H9 (cell line): ENCODE measurements at regions not wholly inside any gene's neighbourhood (a gene's known extent, or its start where the extent isn't known, plus 50 kb on each side); places are given as distances from the start of the nearest gene placed in this dataset.

Experiments used
- DNase-seq: peaks from one replicate; pipeline ENCODE4 v3.0.0-alpha.2; 2017
- H2AFZ ChIP-seq: one replicate; pipeline ENCODE4 v1.6.1; 2013; ENCODE audit warnings: mild to moderate bottlenecking, low read length, control low read depth, moderate library complexity
- H2AK5ac ChIP-seq: 2 replicates; pipeline ENCODE4 v1.6.1; 2013; ENCODE audit warnings: low read length, control low read depth, mixed read lengths; ENCODE audit not compliant: insufficient read length
- H2BK120ac ChIP-seq: one replicate; pipeline ENCODE4 v1.6.1; 2013; ENCODE audit warnings: low read depth, mild to moderate bottlenecking, low read length, control low read depth, inconsistent platforms; ENCODE audit not compliant: poor library complexity, severe bottlenecking
- H2BK12ac ChIP-seq: 2 replicates; pipeline ENCODE4 v1.6.1; 2013; ENCODE audit warnings: low read length, control low read depth, mixed read lengths, low read depth; ENCODE audit not compliant: insufficient read length
- H2BK15ac ChIP-seq: 2 replicates; pipeline ENCODE4 v1.6.1; 2013; ENCODE audit warnings: low read depth, low read length, control low read depth
- H2BK20ac ChIP-seq: one replicate; pipeline ENCODE4 v1.6.1; 2013; ENCODE audit warnings: low read depth, mild to moderate bottlenecking, low read length, control low read depth, inconsistent platforms; ENCODE audit not compliant: poor library complexity, severe bottlenecking
- H2BK5ac ChIP-seq: 2 replicates; pipeline ENCODE4 v1.6.1; 2013; ENCODE audit warnings: low read length, control low read depth, mixed read lengths; ENCODE audit not compliant: insufficient read length
- H3K14ac ChIP-seq: 2 replicates; pipeline ENCODE4 v1.6.1; 2013; ENCODE audit warnings: low read length, control low read depth; ENCODE audit not compliant: insufficient read depth
- H3K18ac ChIP-seq: 2 replicates; pipeline ENCODE4 v1.6.1; 2013; ENCODE audit warnings: low read depth, mild to moderate bottlenecking, mixed read lengths, low read length, control low read depth; ENCODE audit not compliant: insufficient read length
- H3K23ac ChIP-seq: 2 replicates; pipeline ENCODE4 v1.6.1; 2013; ENCODE audit warnings: low read length, control low read depth, mixed read lengths, low read depth; ENCODE audit not compliant: insufficient read length
- H3K23me2 ChIP-seq: 2 replicates; pipeline ENCODE4 v1.6.1; 2013; ENCODE audit warnings: low read depth, mild to moderate bottlenecking, mixed read lengths, low read length, control low read depth; ENCODE audit not compliant: insufficient read length, poor library complexity, severe bottlenecking
- H3K27ac ChIP-seq: 2 replicates; pipeline ENCODE4 v1.5.1; 2013; ENCODE audit warnings: low read length, control low read depth, mixed read lengths, low read depth; ENCODE audit not compliant: insufficient read length
- H3K27me3 ChIP-seq: 2 replicates; pipeline ENCODE4 v1.6.1; 2013; ENCODE audit warnings: low read length, control low read depth, inconsistent platforms; ENCODE audit not compliant: insufficient read depth
- H3K4ac ChIP-seq: 2 replicates; pipeline ENCODE4 v1.6.1; 2013; ENCODE audit warnings: low read depth, mild to moderate bottlenecking, control low read depth, inconsistent platforms, low read length, moderate library complexity
- H3K4me1 ChIP-seq: 2 replicates; pipeline ENCODE4 v1.6.1; 2013; ENCODE audit warnings: low read length, control low read depth, inconsistent platforms; ENCODE audit not compliant: insufficient read depth
- H3K4me2 ChIP-seq: 2 replicates; pipeline ENCODE4 v1.6.1; 2013; ENCODE audit warnings: low read length, control low read depth, mixed read lengths; ENCODE audit not compliant: insufficient read length, insufficient read depth
- H3K56ac ChIP-seq: 2 replicates; pipeline ENCODE4 v1.6.1; 2013; ENCODE audit warnings: low read depth, mild to moderate bottlenecking, mixed read lengths, low read length, control low read depth; ENCODE audit not compliant: insufficient read length
- H3K79me1 ChIP-seq: 2 replicates; pipeline ENCODE4 v1.6.1; 2013; ENCODE audit warnings: low read depth, mild to moderate bottlenecking, moderate library complexity, low read length, control low read depth, inconsistent platforms; ENCODE audit not compliant: insufficient read depth, poor library complexity, severe bottlenecking
- H3K79me2 ChIP-seq: 2 replicates; pipeline ENCODE4 v1.6.1; 2013; ENCODE audit warnings: low read length, control low read depth, inconsistent platforms; ENCODE audit not compliant: insufficient read depth
- H3K9ac ChIP-seq: 2 replicates; pipeline ENCODE4 v1.6.1; 2013; ENCODE audit warnings: low read length, control low read depth, mixed read lengths; ENCODE audit not compliant: insufficient read length; ENCODE audit errors: extremely low read depth
- H3K9me3 ChIP-seq: one replicate; pipeline ENCODE4 v1.6.1; 2013; ENCODE audit warnings: low read depth, low read length, inconsistent platforms; ENCODE audit not compliant: control insufficient read depth
- H3T11ph ChIP-seq: one replicate; pipeline ENCODE4 v1.6.1; 2013; ENCODE audit warnings: mild to moderate bottlenecking, low read length, control low read depth, inconsistent platforms
- H4K20me1 ChIP-seq: one replicate; pipeline ENCODE4 v1.6.1; 2013; ENCODE audit not compliant: control insufficient read depth, insufficient read length, insufficient read depth
- H4K5ac ChIP-seq: 2 replicates; pipeline ENCODE4 v1.6.1; 2013; ENCODE audit warnings: low read depth, mild to moderate bottlenecking, mixed read lengths, low read length, control low read depth; ENCODE audit not compliant: insufficient read length
- H4K8ac ChIP-seq: replicated peaks from 2 replicates; pipeline ENCODE4 v1.6.1; 2013; ENCODE audit warnings: low read length, control low read depth, mixed read lengths, low read depth; ENCODE audit not compliant: insufficient read length
- H4K91ac ChIP-seq: 2 replicates; pipeline ENCODE4 v1.6.1; 2013; ENCODE audit warnings: low read depth, mild to moderate bottlenecking, moderate library complexity, mixed read lengths, low read length, control low read depth; ENCODE audit not compliant: insufficient read length
- H3K27ac Mint-ChIP-seq, 3 experiments: 2 replicates in 2 of 3; 3 replicates in 1 of 3; pipeline ENCODE4 v1.8.0; 2020 to 2021; ENCODE audit warnings: mixed read lengths in 3 of 3, mild to moderate bottlenecking in 1 of 3, moderate library complexity in 1 of 3
- H3K27me3 Mint-ChIP-seq: 2 replicates; pipeline ENCODE4 v1.8.0; 2021; ENCODE audit warnings: low read depth, mild to moderate bottlenecking, moderate library complexity, mixed read lengths
- H3K36me3 Mint-ChIP-seq, 3 experiments: 2 replicates in 2 of 3; 3 replicates in 1 of 3; pipeline ENCODE4 v1.8.0; 2020 to 2021; ENCODE audit warnings: low read depth in 3 of 3, mixed read lengths in 3 of 3; ENCODE audit not compliant: insufficient read depth in 1 of 3
- H3K4me1 Mint-ChIP-seq, 2 experiments: 2 replicates each; pipeline ENCODE4 v1.8.0; 2020; ENCODE audit warnings: mixed read lengths in 2 of 2
- H3K4me3 Mint-ChIP-seq, 2 experiments: 2 replicates in 1 of 2; 3 replicates in 1 of 2; pipeline ENCODE4 v1.8.0; 2020 to 2021; ENCODE audit warnings: mild to moderate bottlenecking in 2 of 2, mixed read lengths in 2 of 2, moderate library complexity in 1 of 2
- H3K9me3 Mint-ChIP-seq, 2 experiments: 2 replicates in 1 of 2; 3 replicates in 1 of 2; pipeline ENCODE4 v1.8.0; 2020; ENCODE audit warnings: mild to moderate bottlenecking in 2 of 2, mixed read lengths in 2 of 2, moderate library complexity in 1 of 2
- WGBS: extraction: QIAGEN DNeasy Blood & Tissue Kit; methylation state at CpG from one replicate; pipeline ENCODE4 v1.1.7; 2013; ENCODE audit warnings: missing lambda C conversion rate, low lambda C conversion rate, mixed read lengths; ENCODE audit not compliant: insufficient read length; ENCODE audit errors: extremely low coverage; 5-methylcytosine and 5-hydroxymethylcytosine counted together
- TF ChIP-seq, protein P1 (sequence below): fragments of 200-600 bp; sonication (generic); conservative IDR thresholded peaks from 3 replicates; pipeline ENCODE4 v1.8.0; 2021; ENCODE audit warnings: antibody characterized with exemption, mild to moderate bottlenecking

DNA sequence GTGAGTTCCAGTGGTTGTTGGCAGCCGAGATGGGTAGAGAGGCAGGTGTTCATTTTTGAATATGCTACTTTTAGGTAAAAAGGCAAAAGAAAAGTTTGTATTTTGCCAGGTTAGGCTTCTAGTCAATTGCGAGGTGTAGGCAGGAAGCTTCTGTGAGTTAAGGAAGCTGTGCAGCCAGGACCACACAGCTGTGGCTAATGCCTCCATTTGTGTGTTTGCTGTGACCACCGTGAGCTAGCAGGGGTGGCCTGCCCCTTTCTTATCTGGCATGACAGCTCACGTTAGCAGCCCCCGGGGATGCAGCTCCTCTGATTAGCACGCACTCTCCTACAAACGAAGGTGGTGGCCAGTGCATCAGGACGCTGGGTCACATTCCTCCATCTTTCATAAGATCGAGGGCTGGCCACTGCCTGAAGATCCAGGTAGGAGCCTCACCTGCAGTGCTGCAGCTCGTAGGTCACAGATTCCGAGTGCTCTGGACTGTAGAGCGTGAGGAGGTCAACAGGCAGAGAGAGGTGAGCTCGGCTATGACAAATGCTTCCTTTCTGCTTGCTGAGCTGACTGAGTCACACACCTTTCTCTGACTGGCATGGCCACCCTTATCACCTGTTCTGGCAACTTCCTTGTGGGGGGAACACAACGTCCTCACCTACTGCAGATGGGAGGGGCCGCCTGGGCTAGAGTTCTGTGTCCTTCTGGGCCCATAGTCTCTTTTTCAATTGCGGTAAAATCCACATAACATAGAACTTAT, 244.4 kb downstream of the HS3ST3B1 start:
- Mint-ChIP-seq H3K36me3 (peaks cover 0 to 10% (median 2%) of the 10 kb centered on the region in 3 experiments; a peak in 3 of 7 replicates), H3K27me3 (no peaks in the 10 kb centered on the region), H3K4me3 (no peak overlapping the region), H3K9me3 (peaks cover 5 to 6% of the 10 kb centered on the region in 2 experiments; a peak in 4 of 5 replicates), H3K27ac (no peak overlapping the region), H3K4me1 (peaks cover 5 to 15% of the 10 kb centered on the region in 2 experiments)
- no peaks in the 10 kb centered on the region for H3K4me1 ChIP-seq
- no peak overlapping the region for H4K91ac ChIP-seq
- H3K79me2 ChIP-seq: no peaks in the 10 kb centered on the region
- no peak overlapping the region for H3T11ph ChIP-seq
- no peak for DNase-seq
- no peak overlapping the region for H2AFZ ChIP-seq
- TF ChIP-seq, protein P1, sequence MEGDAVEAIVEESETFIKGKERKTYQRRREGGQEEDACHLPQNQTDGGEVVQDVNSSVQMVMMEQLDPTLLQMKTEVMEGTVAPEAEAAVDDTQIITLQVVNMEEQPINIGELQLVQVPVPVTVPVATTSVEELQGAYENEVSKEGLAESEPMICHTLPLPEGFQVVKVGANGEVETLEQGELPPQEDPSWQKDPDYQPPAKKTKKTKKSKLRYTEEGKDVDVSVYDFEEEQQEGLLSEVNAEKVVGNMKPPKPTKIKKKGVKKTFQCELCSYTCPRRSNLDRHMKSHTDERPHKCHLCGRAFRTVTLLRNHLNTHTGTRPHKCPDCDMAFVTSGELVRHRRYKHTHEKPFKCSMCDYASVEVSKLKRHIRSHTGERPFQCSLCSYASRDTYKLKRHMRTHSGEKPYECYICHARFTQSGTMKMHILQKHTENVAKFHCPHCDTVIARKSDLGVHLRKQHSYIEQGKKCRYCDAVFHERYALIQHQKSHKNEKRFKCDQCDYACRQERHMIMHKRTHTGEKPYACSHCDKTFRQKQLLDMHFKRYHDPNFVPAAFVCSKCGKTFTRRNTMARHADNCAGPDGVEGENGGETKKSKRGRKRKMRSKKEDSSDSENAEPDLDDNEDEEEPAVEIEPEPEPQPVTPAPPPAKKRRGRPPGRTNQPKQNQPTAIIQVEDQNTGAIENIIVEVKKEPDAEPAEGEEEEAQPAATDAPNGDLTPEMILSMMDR: no peak
- no peak overlapping the region for H4K8ac ChIP-seq
- H3K14ac ChIP-seq: no peak overlapping the region; the same call in 1 of the 2 replicates
- no peak overlapping the region for H2BK15ac ChIP-seq
- H2BK120ac ChIP-seq: no peak overlapping the region
- no peak overlapping the region for H3K4me2 ChIP-seq
- H2BK20ac ChIP-seq: no peak overlapping the region
- H3K27ac ChIP-seq: no peak overlapping the region
- no peaks in the 10 kb centered on the region for H3K9me3 ChIP-seq
- H3K79me1 ChIP-seq: no peaks in the 10 kb centered on the region
- H2BK5ac ChIP-seq: no peak overlapping the region
- no peak overlapping the region for H3K56ac ChIP-seq
- H3K27me3 ChIP-seq: no peaks in the 10 kb centered on the region
- WGBS: no CpG with 5 or more reads among the region's 16 CpGs
- no peak overlapping the region for H3K9ac ChIP-seq
- H3K18ac ChIP-seq: no peak overlapping the region
- H2AK5ac ChIP-seq: no peak overlapping the region
- no peak overlapping the region for H3K4ac ChIP-seq
- no peaks in the 10 kb centered on the region for H3K23me2 ChIP-seq
- no peak overlapping the region for H2BK12ac ChIP-seq
- no peak overlapping the region for H4K5ac ChIP-seq
- no peak overlapping the region for H3K23ac ChIP-seq
- no peaks in the 10 kb centered on the region for H4K20me1 ChIP-seq
